Progenitor cell of endocrine pancreas (in vitro differentiated cells): ENCODE measurements at regions not wholly inside any gene's neighbourhood (a gene's known extent, or its start where the extent isn't known, plus 50 kb on each side); places are given as distances from the start of the nearest gene placed in this dataset.

Experiments used
- DNase-seq: peaks from one replicate; pipeline ENCODE4 v3.0.0; 2021; ENCODE audit warnings: low spot score; ENCODE audit not compliant: unreplicated experiment
- H3K27ac Mint-ChIP-seq: 2 replicates; pipeline ENCODE4 v1.8.0; 2021; ENCODE audit warnings: mild to moderate bottlenecking, moderate library complexity, mixed read lengths
- H3K27me3 Mint-ChIP-seq: 2 replicates; pipeline ENCODE4 v1.8.0; 2021; ENCODE audit warnings: mixed read lengths
- H3K36me3 Mint-ChIP-seq: 2 replicates; pipeline ENCODE4 v1.8.0; 2022; ENCODE audit warnings: mixed read lengths; ENCODE audit not compliant: insufficient read depth
- H3K4me1 Mint-ChIP-seq: 2 replicates; pipeline ENCODE4 v1.8.0; 2021; ENCODE audit warnings: low read depth, mixed read lengths
- H3K4me3 Mint-ChIP-seq: 2 replicates; pipeline ENCODE4 v1.8.0; 2021; ENCODE audit warnings: low read depth, mild to moderate bottlenecking, moderate library complexity, mixed read lengths
- H3K9me3 Mint-ChIP-seq: 2 replicates; pipeline ENCODE4 v1.8.0; 2021; ENCODE audit warnings: low read depth, mixed read lengths
- CTCF ChIP-seq: fragments of 200-600 bp; sonication (generic); IDR thresholded peaks from one replicate; pipeline ENCODE4 v1.5.0; 2021; ENCODE audit warnings: antibody characterized with exemption, mild to moderate bottlenecking; ENCODE audit not compliant: unreplicated experiment

GRCh38 chr4:104625706-104626105 lies 131.0 kb upstream of the CXXC4 start:
- H3K27ac Mint-ChIP-seq, result no peak overlapping the region
- no peaks in the 10 kb centered on the region for H3K36me3 Mint-ChIP-seq
- no peak overlapping the region for H3K4me3 Mint-ChIP-seq
- no peak for TF ChIP-seq CTCF
- H3K4me1 Mint-ChIP-seq, result peaks cover 17% of the 10 kb centered on the region
- no peak for DNase-seq
- H3K9me3 Mint-ChIP-seq, result peaks cover under 1% of the 10 kb centered on the region
- H3K27me3 Mint-ChIP-seq, result no peaks in the 10 kb centered on the region

GRCh38 chr4:104629601-104630000 lies 134.9 kb upstream of the CXXC4 start:
- H3K36me3 Mint-ChIP-seq, result no peaks in the 10 kb centered on the region
- H3K27me3 Mint-ChIP-seq, result peaks cover 3% of the 10 kb centered on the region
- TF ChIP-seq CTCF, result no peak
- H3K9me3 Mint-ChIP-seq, result no peaks in the 10 kb centered on the region
- no peak overlapping the region for H3K27ac Mint-ChIP-seq
- H3K4me3 Mint-ChIP-seq, result no peak overlapping the region
- DNase-seq, result no peak
- peaks cover 11% of the 10 kb centered on the region for H3K4me1 Mint-ChIP-seq

GRCh38 chr4:104630272-104630671 lies 135.6 kb upstream of the CXXC4 start:
- Mint-ChIP-seq H3K36me3 (no peaks in the 10 kb centered on the region), H3K4me3 (no peak overlapping the region), H3K27ac (no peak overlapping the region), H3K27me3 (peaks cover 5% of the 10 kb centered on the region), H3K4me1 (peaks cover 4% of the 10 kb centered on the region), H3K9me3 (no peaks in the 10 kb centered on the region)
- DNase-seq, result no peak
- no peak for TF ChIP-seq CTCF

GRCh38 chr4:104631000-104631399 lies 136.3 kb upstream of the CXXC4 start:
- H3K9me3 Mint-ChIP-seq, result no peaks in the 10 kb centered on the region
- H3K4me3 Mint-ChIP-seq, result no peak overlapping the region
- peaks cover 2% of the 10 kb centered on the region for H3K4me1 Mint-ChIP-seq
- no peak for TF ChIP-seq CTCF
- DNase-seq, result no peak
- no peaks in the 10 kb centered on the region for H3K36me3 Mint-ChIP-seq
- H3K27ac Mint-ChIP-seq, result no peak overlapping the region
- peaks cover 8% of the 10 kb centered on the region for H3K27me3 Mint-ChIP-seq

GRCh38 chr4:104641418-104641817 lies 146.7 kb upstream of the CXXC4 start:
- no peak for TF ChIP-seq CTCF
- H3K4me3 Mint-ChIP-seq, result no peak overlapping the region
- H3K4me1 Mint-ChIP-seq, result peaks cover 11% of the 10 kb centered on the region

GRCh38 chr4:104642521-104642920 lies 147.8 kb upstream of the CXXC4 start:
- Mint-ChIP-seq H3K9me3 (peaks cover 4% of the 10 kb centered on the region), H3K4me1 (peaks cover 11% of the 10 kb centered on the region), H3K36me3 (no peaks in the 10 kb centered on the region), H3K4me3 (no peak overlapping the region), H3K27ac (peak overlapping the region; percentile 6), H3K27me3 (no peaks in the 10 kb centered on the region)
- TF ChIP-seq CTCF, result no peak
- DNase-seq, result no peak

More at GRCh38 chr4:104641418-104641817, 146.7 kb upstream of the CXXC4 start:
- DNase-seq, result no peak
- Mint-ChIP-seq H3K36me3 (no peaks in the 10 kb centered on the region), H3K9me3 (peaks cover under 1% of the 10 kb centered on the region), H3K27ac (no peak overlapping the region), H3K27me3 (no peaks in the 10 kb centered on the region)
